Adrenal gland (tissue), 5 donors: ENCODE measurements at regions not wholly inside any gene's neighbourhood (a gene's known extent, or its start where the extent isn't known, plus 50 kb on each side); places are given as distances from the start of the nearest gene placed in this dataset.

ENCODE experiments used
- POLR2A ChIP-seq, 2 donors: fragments of 450-650 bp; IDR thresholded peaks; one replicate each; pipeline ENCODE4 v1.6.1; 2017; ENCODE audit warnings: antibody characterized with exemption in 2 of 2, mild to moderate bottlenecking in 2 of 2, moderate library complexity in 1 of 2
- TF ChIP-seq, protein P1 (sequence below), 6 experiments: fragments of 450-650 bp in 4 of 6; fragments of 200-600 bp in 2 of 6; sonication (generic) in 1 of 6; IDR thresholded peaks; 1 replicate in 5 of 6; 2 replicates in 1 of 6; pipeline versions ENCODE4 v1.5.1 to v1.8.0; 2016 to 2021; ENCODE audit warnings: antibody characterized with exemption in 6 of 6, mild to moderate bottlenecking in 2 of 6, moderate library complexity in 1 of 6
- donor health status: DM: no; HTN: no; CAD: no.

DNA sequence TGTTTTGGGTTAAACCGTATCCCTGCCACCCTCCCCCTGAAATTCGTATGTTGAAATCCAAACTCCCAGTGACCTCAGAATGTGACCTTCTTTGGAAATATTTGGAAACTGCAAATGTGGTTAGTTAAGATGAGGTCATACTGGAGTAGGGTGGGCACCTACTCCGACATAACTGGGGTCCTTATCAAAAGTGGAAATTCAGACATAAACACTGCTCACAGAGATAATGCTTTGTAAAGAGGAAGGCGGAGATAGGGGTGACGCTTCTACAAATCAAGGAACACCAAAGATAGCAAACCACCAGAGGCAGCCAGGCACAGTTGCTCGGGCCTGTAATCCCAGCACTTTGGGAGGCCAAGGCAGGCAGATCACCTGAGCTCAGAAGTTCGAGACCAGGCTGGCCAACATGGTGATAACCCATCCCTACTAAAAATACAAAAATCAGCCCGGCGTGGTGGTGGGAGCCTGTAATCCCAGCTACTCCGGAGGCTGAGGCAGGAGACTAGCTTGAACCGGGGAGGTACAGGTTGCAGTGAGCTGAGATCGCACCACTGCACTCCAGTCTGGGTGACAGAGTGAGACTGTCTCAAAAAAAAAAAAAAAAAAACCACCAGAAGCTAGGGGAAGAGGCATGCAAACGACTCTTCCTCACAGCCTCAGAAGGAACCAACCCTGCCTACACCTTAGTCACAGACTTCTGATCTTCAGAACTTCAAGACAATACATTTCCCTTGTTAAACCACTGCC lies 51.1 kb upstream of the CHD2 start:
- TF ChIP-seq, protein P1, sequence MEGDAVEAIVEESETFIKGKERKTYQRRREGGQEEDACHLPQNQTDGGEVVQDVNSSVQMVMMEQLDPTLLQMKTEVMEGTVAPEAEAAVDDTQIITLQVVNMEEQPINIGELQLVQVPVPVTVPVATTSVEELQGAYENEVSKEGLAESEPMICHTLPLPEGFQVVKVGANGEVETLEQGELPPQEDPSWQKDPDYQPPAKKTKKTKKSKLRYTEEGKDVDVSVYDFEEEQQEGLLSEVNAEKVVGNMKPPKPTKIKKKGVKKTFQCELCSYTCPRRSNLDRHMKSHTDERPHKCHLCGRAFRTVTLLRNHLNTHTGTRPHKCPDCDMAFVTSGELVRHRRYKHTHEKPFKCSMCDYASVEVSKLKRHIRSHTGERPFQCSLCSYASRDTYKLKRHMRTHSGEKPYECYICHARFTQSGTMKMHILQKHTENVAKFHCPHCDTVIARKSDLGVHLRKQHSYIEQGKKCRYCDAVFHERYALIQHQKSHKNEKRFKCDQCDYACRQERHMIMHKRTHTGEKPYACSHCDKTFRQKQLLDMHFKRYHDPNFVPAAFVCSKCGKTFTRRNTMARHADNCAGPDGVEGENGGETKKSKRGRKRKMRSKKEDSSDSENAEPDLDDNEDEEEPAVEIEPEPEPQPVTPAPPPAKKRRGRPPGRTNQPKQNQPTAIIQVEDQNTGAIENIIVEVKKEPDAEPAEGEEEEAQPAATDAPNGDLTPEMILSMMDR (IDR thresholded peaks at IDR 0.05), result no peak
- no peak for TF ChIP-seq POLR2A (IDR thresholded peaks at IDR 0.05)
